GM18511 (cell line): ENCODE measurements at regions not wholly inside any gene's neighbourhood (a gene's known extent, or its start where the extent isn't known, plus 50 kb on each side); places are given as distances from the start of the nearest gene placed in this dataset.

Experiments
- ATAC-seq: cut with Tn5 transposase; IDR thresholded peaks from one replicate; pipeline ENCODE4 v1.9.1; 2021; ENCODE audit warnings: mild to moderate bottlenecking, moderate library complexity; ENCODE audit not compliant: unreplicated experiment

- ATAC-seq: no peak
Observed at GRCh38 chr5:148941810-148942209, 115.4 kb downstream of the ADRB2 start.

DNA sequence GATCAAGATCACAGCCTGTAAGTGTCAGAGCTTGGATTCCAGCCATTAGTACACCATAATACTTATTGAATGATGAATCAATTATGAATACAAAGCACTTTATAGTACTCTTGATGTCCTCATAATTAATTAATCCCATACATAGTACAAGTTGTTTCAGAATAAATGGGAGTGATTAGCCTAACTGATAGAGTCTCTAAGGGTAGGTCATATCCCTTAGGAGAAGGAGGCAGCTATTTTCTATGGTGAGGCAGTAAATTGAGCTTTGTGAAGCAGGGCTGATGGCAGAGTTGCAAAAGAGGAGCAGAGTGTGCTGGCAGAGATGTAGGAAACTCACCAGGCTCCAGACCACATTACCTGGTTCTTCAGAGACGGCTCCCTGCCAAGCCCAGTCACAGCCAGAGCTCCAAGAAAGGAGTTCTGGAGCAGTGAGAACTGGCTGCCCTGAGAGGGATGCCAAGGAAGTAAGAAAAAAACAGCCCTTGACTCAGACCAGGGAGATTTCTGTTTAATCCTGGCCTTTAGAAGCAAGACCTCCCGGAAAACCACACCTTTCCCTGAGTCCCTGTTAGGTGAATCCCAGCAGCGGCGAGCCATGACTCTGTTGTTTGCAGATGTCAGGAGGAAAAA lies 112.9 kb downstream of the SH3TC2 start:
- ATAC-seq: no peak

- no peak for ATAC-seq
Observed at GRCh38 chr5:148950471-148950863, 112.4 kb downstream of the SH3TC2 start.

GRCh38 chr5:148950892-148951291 lies 112.0 kb downstream of the SH3TC2 start:
- ATAC-seq: no peak

GRCh38 chr5:148951612-148952011 lies 111.2 kb downstream of the SH3TC2 start:
- no peak for ATAC-seq

DNA sequence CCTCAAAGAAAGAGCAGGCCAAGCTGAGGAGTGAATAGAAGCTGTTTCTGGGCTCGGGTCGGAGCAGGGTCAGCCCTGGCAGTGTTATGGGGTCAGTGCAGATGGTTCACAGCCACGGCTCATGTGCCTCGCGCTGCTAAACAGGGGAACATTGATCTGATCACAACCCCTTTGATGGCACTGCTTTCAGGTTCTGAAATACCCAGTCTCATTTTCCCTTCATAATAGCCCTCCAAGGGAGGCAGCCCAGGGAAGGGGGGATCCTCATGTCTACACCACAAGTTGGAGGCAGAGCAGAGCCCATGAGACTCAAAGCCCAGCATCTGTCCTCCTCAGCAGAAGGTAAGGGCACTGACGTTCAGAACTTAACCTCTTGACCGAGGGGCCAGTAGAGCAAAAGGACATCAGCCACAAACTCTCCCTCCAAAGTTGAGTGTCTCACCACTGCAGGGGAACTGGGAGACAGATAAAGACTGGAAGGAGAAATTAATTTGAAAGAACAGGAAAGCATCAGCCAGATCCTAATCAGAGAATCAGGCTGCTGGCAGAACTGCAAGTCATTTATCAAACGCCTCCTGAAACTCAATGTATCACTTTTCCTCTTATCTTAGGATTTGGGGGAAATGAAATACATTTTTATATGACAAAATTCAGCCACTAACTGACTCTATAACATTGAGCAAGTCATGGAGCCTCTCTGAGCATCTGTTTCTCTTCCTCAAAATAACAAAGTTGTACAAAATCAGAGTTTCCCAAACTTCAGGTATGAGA lies 110.6 kb downstream of the SH3TC2 start:
- no peak for ATAC-seq

GRCh38 chr5:148953711-148954110 lies 109.2 kb downstream of the SH3TC2 start:
- no peak for ATAC-seq
